ENCODE measurements at regions not wholly inside any gene's neighbourhood (a gene's known extent, or its start where the extent isn't known, plus 50 kb on each side); places are given as distances from the start of the nearest gene placed in this dataset.

GRCh38 chr21:16013570-16013969, 283.8 kb downstream of the USP25 start:
- no peak for DNase-seq (ENCODE audit: low read depth in 2 of 2)

GRCh38 chr21:16020878-16021277, 291.1 kb downstream of the USP25 start:
- no peak for DNase-seq (ENCODE audit: low read depth in 2 of 2)

DNA sequence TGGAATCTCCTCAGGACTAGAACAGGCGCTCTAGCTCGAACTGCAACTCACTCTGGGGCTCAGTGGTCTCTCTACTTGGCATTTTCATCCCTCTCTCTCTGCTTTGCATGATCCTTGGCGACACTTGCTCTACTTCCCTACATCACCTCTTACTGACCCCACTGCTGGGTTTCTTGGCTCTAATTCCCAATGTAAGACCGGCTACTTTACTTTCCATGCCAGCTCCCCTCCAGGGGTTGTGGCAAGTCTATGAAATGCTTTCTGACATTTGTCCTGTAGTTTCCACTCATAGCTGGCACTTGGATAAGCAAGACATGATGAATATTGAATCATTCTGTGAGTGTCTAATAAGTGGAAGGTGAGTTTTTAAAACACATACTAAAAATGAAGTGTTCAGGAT, 292.3 kb downstream of the USP25 start:
- no peak for DNase-seq (ENCODE audit: low read depth in 2 of 2)

- no peak for DNase-seq (ENCODE audit: low read depth in 2 of 2)
These were observed 293.1 kb downstream of the USP25 start for GRCh38 chr21:16022921-16023320.

GRCh38 chr21:16028142-16028541, 298.4 kb downstream of the USP25 start:
- DNase-seq (ENCODE audit: low read depth in 2 of 2) = no peak

DNA sequence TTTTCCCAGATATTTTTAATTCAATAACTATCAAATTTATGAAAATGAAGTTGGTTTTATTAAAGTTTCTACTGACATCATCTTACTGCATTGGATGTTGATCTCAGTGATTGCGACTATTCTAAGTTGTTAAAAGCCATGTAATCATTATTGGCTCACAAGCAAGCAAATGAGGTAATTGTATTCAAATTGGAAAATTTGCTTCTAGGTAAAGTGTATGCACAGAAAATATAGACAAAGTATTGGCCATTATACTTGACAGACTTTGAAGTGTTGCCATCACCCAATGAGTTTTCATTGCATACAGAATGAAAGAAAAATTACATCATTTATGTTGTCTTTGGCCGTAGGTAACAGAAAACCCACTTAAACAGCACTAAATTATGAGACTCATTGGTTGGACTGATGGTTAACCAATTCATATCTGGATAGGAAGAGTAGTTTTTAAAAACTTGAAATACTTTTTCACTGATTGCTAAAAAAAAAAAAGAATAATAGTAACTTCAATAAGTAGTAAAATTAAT, 299.2 kb downstream of the USP25 start:
- DNase-seq (ENCODE audit: low read depth in 2 of 2) = no peak

- no peak for DNase-seq (ENCODE audit: low read depth in 2 of 2)
These were observed 303.4 kb downstream of the USP25 start for GRCh38 chr21:16033193-16033592.

DNA sequence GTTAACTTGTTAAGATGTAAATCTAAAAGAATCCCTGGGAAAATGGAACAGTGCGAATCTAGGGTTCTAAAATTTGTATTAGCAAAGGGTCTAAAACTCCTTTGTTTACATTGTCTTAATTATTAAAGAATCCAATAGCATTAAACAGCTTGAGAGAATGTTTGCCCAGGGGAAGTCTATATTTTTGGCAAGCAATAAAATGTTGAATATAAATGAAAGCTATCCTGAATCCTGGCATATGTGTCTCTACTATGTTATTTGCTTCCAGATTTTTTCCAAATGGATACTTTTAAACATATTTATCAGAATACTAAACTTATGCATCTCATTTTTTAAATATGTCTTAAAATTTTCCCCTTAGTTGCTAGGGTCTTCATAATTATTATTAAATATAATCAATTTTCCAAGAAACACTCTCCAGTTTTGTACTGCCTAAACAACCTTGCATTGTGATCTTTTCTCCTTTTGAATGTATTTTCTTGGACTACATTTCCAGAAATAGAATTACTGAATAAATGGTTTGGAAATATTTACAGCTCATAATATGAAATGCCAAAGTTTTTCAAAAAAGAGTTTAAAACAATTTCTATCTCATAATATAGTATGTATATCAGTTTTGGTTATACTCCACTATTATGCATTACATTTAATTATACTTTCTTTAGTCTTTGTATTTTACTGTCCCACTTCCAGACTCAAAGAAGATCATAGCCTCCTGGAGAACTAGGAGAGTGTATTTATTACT, 304.8 kb downstream of the USP25 start:
- no peak for DNase-seq (ENCODE audit: low read depth in 2 of 2)

DNA sequence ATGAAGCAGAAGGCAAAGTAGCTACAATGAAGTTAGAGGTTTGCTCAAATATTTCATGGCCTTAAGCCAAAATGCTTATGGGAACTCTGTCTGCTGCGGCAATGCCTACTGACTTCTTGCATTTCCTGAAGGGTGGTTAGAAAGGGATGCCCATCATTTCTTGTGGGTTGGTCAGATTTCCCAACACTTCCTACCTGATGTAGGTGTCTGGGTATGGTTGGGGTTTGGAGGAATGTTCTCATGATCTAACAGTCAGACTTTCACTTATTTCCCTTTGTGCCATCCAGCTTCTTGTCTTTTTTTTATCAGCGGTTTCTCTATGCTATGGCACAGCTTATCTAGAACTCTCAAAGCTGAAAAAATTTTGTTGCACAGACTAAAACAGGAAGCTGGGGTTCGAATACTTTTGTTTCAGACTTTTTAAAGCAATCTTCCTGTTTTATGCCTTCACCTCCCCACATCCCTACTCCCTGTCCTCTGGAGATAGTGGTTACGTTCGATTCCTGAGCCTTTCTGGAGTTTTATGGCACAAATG, 307.7 kb downstream of the USP25 start:
- DNase-seq (ENCODE audit: low read depth in 2 of 2) = no peak

DNA sequence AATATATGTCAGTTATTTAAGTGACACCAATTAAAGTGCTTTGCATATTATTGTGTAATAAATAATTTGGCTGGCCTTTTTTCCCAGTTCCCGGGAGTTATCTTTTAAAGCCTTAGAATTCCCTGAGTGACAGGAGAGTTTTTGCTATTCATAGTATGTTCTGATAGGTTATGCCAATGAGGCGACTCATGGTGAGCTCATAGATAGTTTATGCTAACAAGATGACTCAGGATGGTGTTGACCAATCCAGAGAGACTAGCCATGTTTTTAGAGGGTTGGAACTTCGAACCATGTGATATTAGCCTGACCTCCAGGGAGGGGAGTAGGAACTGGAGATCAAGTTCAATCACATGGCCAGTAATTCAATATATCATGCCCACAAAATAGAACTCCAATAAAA, 310.8 kb downstream of the USP25 start:
- DNase-seq (ENCODE audit: low read depth in 2 of 2) = no peak

DNA sequence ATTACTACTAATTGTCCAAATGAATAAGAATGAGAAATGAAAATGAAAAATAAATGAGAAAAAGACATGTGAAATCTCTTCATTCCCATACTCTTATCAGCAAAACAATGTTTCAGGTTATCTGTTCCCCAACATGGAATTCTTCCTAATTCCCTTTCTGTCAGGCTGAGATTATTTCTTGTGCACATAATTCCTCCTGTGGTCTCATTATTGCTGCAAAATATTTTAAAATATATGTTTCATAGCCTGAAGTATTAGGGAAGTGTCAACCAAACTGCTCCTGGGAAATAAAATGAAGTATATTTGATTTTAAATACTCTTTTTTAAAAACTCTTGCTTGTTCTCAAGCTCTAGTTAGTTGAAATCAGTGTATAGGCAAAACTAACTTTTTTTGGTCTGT, 314.9 kb downstream of the USP25 start:
- DNase-seq (ENCODE audit: low read depth in 2 of 2) = no peak

GRCh38 chr21:16046656-16047330, 317.0 kb downstream of the USP25 start:
- no peak for DNase-seq (ENCODE audit: low read depth in 2 of 2)

- DNase-seq (ENCODE audit: low read depth in 2 of 2) = no peak
These were observed 318.1 kb downstream of the USP25 start for GRCh38 chr21:16047904-16048303.

GRCh38 chr21:16055014-16055413, 325.2 kb downstream of the USP25 start:
- no peak for DNase-seq (ENCODE audit: low read depth in 2 of 2)

GRCh38 chr21:16058896-16059295, 329.1 kb downstream of the USP25 start:
- no peak for DNase-seq (ENCODE audit: low read depth in 2 of 2)

DNA sequence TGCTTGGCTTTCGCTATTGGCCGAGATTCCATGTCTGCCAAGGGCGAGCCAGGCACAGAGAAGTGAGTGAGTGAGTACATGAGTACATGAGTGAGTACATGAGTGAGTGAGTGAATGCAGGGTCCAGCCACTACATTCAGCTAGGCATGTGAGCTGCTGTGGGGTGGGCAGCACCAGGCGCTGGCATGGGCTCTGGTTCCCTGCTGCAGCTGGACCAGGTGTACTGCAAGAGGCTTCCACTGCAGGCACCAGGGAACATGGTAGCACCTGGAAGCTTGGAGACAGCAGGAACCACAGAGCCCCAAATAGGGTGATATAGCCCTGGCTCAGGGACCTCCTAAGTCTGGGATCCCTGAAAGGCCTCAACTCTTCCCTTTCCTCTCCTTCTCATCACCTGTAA, 330.2 kb downstream of the USP25 start:
- no peak for DNase-seq (ENCODE audit: low read depth in 2 of 2)

- no peak for DNase-seq (ENCODE audit: low read depth in 2 of 2)
These were observed 331.4 kb downstream of the USP25 start for GRCh38 chr21:16061194-16061593.

DNA sequence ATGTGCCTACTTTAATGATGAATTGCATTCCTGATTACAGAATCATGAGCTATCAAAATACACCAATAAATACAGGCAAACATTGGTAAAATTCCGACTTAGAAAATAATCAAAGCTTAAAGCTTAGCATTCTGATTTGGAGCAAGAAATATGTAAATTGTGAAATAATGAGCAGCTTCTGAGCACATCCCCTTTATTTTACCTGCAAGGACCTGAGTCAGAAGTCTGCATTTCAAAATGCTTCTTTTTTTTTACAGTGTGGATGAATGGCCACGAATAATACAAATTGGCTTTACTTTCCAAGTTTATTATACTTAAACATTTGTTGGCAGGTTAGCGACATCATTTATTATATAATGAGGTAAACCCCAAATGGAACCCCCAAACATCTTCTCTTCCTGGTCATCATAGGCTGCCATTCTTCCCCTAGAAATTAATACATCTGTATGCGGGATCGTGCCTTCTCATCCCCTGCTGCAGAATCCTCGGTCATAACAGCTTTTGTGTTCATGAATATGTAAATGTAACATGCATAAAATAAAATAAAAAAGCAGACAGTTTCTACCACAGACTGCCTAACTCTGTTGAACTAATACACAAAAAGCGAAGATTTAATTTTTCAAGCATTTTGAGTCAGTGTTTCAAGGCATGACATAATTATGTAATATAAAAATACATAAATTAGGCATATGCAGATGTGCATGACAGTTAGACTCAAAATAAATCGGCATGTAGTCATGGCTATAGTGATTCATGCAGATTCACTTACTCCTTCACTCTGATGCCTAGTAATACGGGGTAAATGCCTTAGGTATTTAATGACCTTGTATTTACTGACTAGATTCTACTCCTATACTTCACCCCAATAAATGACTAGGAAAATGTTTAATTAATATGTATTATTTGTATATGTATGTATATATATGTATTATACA, 339.7 kb downstream of the USP25 start:
- DNase-seq (ENCODE audit: low read depth in 2 of 2) = no peak

- no peak for DNase-seq (ENCODE audit: low read depth in 2 of 2)
These were observed 340.4 kb downstream of the USP25 start for GRCh38 chr21:16070207-16070651.

DNA sequence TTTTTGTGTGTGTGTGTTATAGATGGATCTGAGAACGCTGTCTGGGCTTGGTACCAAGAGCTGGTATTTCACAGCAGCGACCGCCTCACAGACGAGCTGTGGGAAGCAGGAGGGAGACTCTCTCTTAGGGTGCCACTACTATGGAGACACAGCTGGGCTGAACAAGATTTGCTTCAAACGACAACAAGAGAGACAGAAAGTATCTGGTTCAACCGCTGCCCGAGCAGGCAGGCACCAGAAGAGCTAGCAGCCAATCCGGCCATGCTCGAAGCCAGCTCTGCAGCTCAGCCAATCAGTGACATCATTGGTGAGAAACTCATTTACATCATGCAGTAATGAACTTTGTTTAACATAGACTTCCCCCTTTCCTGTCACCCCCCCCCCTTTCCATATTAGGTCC, 341.3 kb downstream of the USP25 start:
- DNase-seq (ENCODE audit: low read depth in 2 of 2) = no peak

GRCh38 chr21:16071761-16072160, 342.0 kb downstream of the USP25 start:
- DNase-seq (ENCODE audit: low read depth in 2 of 2) = no peak

DNA sequence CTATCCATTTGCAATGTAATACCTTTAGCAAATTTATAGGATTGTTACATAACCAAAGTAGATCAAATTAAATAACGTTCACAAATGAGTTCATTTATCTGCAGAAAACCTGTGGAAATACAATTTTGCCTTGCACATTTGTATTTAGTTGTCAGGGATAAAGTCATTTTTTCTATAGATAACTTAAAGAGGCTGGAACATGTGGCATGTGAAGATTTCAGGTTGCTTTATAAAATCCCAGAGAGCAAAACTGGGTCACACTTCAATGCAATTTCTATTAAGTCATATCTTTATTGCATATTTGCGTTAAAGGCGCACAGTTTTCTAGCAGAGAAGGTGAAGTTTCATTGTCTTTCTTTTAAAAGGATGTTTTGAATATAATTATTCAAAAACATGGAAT, 342.4 kb downstream of the USP25 start:
- DNase-seq (ENCODE audit: low read depth in 2 of 2) = no peak

All from activated CD8-positive, alpha-beta memory T cell treated with anti-CD3 and anti-CD28 coated beads for 4 hours (primary cell).